Rectal smooth muscle tissue (tissue), 1 donor: ENCODE measurements at regions not wholly inside any gene's neighbourhood (a gene's known extent, or its start where the extent isn't known, plus 50 kb on each side); places are given as distances from the start of the nearest gene placed in this dataset.

Experiments used
- H3K27ac ChIP-seq: one replicate; pipeline ENCODE4 v1.7.0; 2013; ENCODE audit warnings: low read depth, low read length, inconsistent platforms
- H3K27me3 ChIP-seq: one replicate; pipeline ENCODE4 v1.7.0; 2013; ENCODE audit warnings: low read length; ENCODE audit not compliant: control insufficient read depth, insufficient read depth
- H3K36me3 ChIP-seq: one replicate; pipeline ENCODE4 v1.7.0; 2013; ENCODE audit warnings: low read length; ENCODE audit not compliant: control insufficient read depth, insufficient read depth
- H3K4me1 ChIP-seq: one replicate; pipeline ENCODE4 v1.7.0; 2013; ENCODE audit warnings: low read length; ENCODE audit not compliant: control insufficient read depth, insufficient read depth
- H3K4me3 ChIP-seq: one replicate; pipeline ENCODE4 v1.7.0; 2013; ENCODE audit warnings: low read length
- H3K9ac ChIP-seq: one replicate; pipeline ENCODE4 v1.7.0; 2013; ENCODE audit warnings: low read length

GRCh38 chr3:148077318-148077923 is 620.3 kb upstream of the AGTR1 start:
- no peak overlapping the region for H3K9ac ChIP-seq
- peak overlapping the region; percentile 19 for H3K27ac ChIP-seq
- H3K4me1 ChIP-seq = peaks cover 14% of the 10 kb centered on the region
- no peaks in the 10 kb centered on the region for H3K27me3 ChIP-seq
- no peak overlapping the region for H3K4me3 ChIP-seq
- H3K36me3 ChIP-seq = no peaks in the 10 kb centered on the region

GRCh38 chr3:148077965-148078364 is 619.7 kb upstream of the AGTR1 start:
- H3K4me3 ChIP-seq = no peak overlapping the region
- H3K36me3 ChIP-seq = no peaks in the 10 kb centered on the region
- no peak overlapping the region for H3K9ac ChIP-seq
- H3K27ac ChIP-seq = peak overlapping the region; percentile 19
- no peaks in the 10 kb centered on the region for H3K27me3 ChIP-seq
- H3K4me1 ChIP-seq = peaks cover 14% of the 10 kb centered on the region

- no peaks in the 10 kb centered on the region for H3K36me3 ChIP-seq
- no peaks in the 10 kb centered on the region for H3K27me3 ChIP-seq
- peaks cover 12% of the 10 kb centered on the region for H3K4me1 ChIP-seq
- H3K4me3 ChIP-seq = no peak overlapping the region
- no peak overlapping the region for H3K9ac ChIP-seq
- peak overlapping the region; percentile 26 for H3K27ac ChIP-seq
Observed at GRCh38 chr3:148078658-148079057, 619.0 kb upstream of the AGTR1 start.

GRCh38 chr3:148079370-148079769 is 618.3 kb upstream of the AGTR1 start:
- Histone ChIP-seq H3K27ac (no peak overlapping the region), H3K36me3 (no peaks in the 10 kb centered on the region), H3K4me1 (peaks cover 9% of the 10 kb centered on the region), H3K4me3 (no peak overlapping the region), H3K9ac (no peak overlapping the region), H3K27me3 (no peaks in the 10 kb centered on the region)

GRCh38 chr3:148081926-148082325 is 615.8 kb upstream of the AGTR1 start:
- H3K4me1 ChIP-seq = peaks cover 4% of the 10 kb centered on the region
- no peak overlapping the region for H3K27ac ChIP-seq
- no peaks in the 10 kb centered on the region for H3K27me3 ChIP-seq
- no peak overlapping the region for H3K4me3 ChIP-seq
- H3K9ac ChIP-seq = no peak overlapping the region
- no peaks in the 10 kb centered on the region for H3K36me3 ChIP-seq

- no peaks in the 10 kb centered on the region for H3K27me3 ChIP-seq
- H3K4me1 ChIP-seq = peaks cover 4% of the 10 kb centered on the region
- H3K4me3 ChIP-seq = no peak overlapping the region
- no peak overlapping the region for H3K27ac ChIP-seq
- H3K9ac ChIP-seq = no peak overlapping the region
- H3K36me3 ChIP-seq = no peaks in the 10 kb centered on the region
Observed at GRCh38 chr3:148082506-148083280, 615.0 kb upstream of the AGTR1 start.

GRCh38 chr3:148083526-148084182 is 614.0 kb upstream of the AGTR1 start:
- H3K36me3 ChIP-seq = no peaks in the 10 kb centered on the region
- no peak overlapping the region for H3K4me3 ChIP-seq
- no peak overlapping the region for H3K9ac ChIP-seq
- H3K27me3 ChIP-seq = no peaks in the 10 kb centered on the region
- H3K27ac ChIP-seq = no peak overlapping the region
- H3K4me1 ChIP-seq = peaks cover 2% of the 10 kb centered on the region

GRCh38 chr3:148084931-148085330 is 612.8 kb upstream of the AGTR1 start:
- H3K27me3 ChIP-seq = no peaks in the 10 kb centered on the region
- H3K27ac ChIP-seq = no peak overlapping the region
- no peak overlapping the region for H3K9ac ChIP-seq
- H3K4me1 ChIP-seq = no peaks in the 10 kb centered on the region
- no peaks in the 10 kb centered on the region for H3K36me3 ChIP-seq
- no peak overlapping the region for H3K4me3 ChIP-seq

GRCh38 chr3:148087601-148088371 is 609.9 kb upstream of the AGTR1 start:
- H3K36me3 ChIP-seq = no peaks in the 10 kb centered on the region
- H3K9ac ChIP-seq = no peak overlapping the region
- no peak overlapping the region for H3K4me3 ChIP-seq
- no peaks in the 10 kb centered on the region for H3K27me3 ChIP-seq
- no peak overlapping the region for H3K27ac ChIP-seq
- no peaks in the 10 kb centered on the region for H3K4me1 ChIP-seq

GRCh38 chr3:148089171-148089570 is 608.5 kb upstream of the AGTR1 start:
- Histone ChIP-seq H3K9ac (no peak overlapping the region), H3K36me3 (no peaks in the 10 kb centered on the region)

GRCh38 chr3:148090156-148090555 is 607.5 kb upstream of the AGTR1 start:
- Histone ChIP-seq H3K27ac (no peak overlapping the region), H3K27me3 (no peaks in the 10 kb centered on the region), H3K9ac (no peak overlapping the region), H3K4me3 (no peak overlapping the region), H3K36me3 (no peaks in the 10 kb centered on the region), H3K4me1 (no peaks in the 10 kb centered on the region)

More at GRCh38 chr3:148089171-148089570, 608.5 kb upstream of the AGTR1 start:
- Histone ChIP-seq H3K4me1 (no peaks in the 10 kb centered on the region), H3K27me3 (no peaks in the 10 kb centered on the region), H3K4me3 (no peak overlapping the region), H3K27ac (no peak overlapping the region)
